ENCODE measurements at regions not wholly inside any gene's neighbourhood (a gene's known extent, or its start where the extent isn't known, plus 50 kb on each side); places are given as distances from the start of the nearest gene placed in this dataset.

DNA sequence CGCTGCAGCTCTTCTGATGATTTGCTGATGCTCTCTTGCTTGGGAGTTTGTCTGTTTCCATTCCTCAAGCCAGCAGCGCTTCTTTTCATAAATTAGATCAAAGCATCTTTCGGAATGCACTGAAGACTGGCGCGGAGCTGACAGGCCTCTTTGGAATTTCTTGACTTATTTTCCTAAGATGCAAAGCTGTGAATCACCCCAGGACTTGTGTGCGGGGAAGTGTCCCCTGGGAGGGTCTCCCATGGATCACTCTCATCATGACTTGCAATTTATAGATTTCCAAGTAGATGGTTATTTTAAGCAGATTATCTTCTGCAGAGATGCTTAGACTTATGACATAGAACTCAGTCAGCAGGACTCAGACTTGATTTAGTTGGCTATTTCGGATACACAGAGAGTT, 467.2 kb downstream of the TCERG1L start:
- DNase-seq (ENCODE audit: insufficient read length, low spot score) (no peak), FAIRE-seq (no peak)
- TF ChIP-seq, protein P1, sequence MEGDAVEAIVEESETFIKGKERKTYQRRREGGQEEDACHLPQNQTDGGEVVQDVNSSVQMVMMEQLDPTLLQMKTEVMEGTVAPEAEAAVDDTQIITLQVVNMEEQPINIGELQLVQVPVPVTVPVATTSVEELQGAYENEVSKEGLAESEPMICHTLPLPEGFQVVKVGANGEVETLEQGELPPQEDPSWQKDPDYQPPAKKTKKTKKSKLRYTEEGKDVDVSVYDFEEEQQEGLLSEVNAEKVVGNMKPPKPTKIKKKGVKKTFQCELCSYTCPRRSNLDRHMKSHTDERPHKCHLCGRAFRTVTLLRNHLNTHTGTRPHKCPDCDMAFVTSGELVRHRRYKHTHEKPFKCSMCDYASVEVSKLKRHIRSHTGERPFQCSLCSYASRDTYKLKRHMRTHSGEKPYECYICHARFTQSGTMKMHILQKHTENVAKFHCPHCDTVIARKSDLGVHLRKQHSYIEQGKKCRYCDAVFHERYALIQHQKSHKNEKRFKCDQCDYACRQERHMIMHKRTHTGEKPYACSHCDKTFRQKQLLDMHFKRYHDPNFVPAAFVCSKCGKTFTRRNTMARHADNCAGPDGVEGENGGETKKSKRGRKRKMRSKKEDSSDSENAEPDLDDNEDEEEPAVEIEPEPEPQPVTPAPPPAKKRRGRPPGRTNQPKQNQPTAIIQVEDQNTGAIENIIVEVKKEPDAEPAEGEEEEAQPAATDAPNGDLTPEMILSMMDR (IDR thresholded peaks at IDR 0.05; ENCODE audit: insufficient read depth, missing control alignments), result no peak

DNA sequence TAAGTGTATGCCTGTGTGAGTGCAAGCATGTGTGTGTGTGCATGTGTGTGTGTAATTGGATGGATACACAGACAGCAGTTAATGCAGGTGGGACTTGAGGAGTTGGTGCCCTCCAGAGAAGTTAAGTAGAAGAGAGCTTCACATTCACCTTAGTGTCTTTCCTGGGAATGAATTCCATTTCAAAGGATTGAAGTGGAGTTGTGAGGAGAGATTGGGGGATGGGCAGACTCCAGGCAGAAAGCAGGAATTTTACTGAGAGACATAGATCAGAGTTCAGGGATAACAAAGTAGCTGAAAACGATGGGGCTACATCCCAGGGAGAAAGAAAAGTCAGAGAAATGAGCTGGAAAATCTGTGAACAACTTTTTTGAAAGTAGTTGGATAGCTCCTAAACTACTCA, 464.4 kb downstream of the TCERG1L start:
- FAIRE-seq (no peak), DNase-seq (ENCODE audit: insufficient read length, low spot score) (no peak)
- TF ChIP-seq, protein P1 (IDR thresholded peaks at IDR 0.05; ENCODE audit: insufficient read depth, missing control alignments), result no peak

GRCh38 chr10:130848855-130849254, 462.7 kb downstream of the TCERG1L start:
- TF ChIP-seq, protein P1 (IDR thresholded peaks at IDR 0.05; ENCODE audit: insufficient read depth, missing control alignments), result no peak
- FAIRE-seq, result no peak
- no peak for DNase-seq (ENCODE audit: insufficient read length, low spot score)

DNA sequence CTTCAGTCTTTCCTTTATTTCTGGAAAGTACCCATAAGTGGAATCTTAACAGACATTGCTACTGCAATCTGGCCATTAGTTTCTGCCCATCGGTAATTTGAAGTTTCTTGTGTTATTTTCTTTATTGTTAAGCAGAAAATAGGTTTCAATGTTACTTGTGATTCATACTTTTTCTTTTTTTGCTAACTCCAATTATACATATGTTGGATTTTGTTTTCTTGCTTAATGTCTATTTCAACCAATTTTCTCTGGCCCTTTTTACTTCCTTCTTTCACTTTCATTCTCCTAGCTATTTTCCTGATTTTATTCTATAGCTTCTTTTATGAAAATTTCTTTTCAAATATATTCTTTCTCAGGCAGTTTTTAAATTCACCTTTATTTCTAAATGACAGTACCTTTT, 457.4 kb downstream of the TCERG1L start:
- no peak for DNase-seq (ENCODE audit: insufficient read length, low spot score)
- no peak for FAIRE-seq
- TF ChIP-seq, protein P1 (IDR thresholded peaks at IDR 0.05; ENCODE audit: insufficient read depth, missing control alignments), result no peak

GRCh38 chr10:130857631-130858295, 453.8 kb downstream of the TCERG1L start:
- no peak for FAIRE-seq
- TF ChIP-seq, protein P1 (IDR thresholded peaks at IDR 0.05; ENCODE audit: insufficient read depth, missing control alignments), result no peak

DNA sequence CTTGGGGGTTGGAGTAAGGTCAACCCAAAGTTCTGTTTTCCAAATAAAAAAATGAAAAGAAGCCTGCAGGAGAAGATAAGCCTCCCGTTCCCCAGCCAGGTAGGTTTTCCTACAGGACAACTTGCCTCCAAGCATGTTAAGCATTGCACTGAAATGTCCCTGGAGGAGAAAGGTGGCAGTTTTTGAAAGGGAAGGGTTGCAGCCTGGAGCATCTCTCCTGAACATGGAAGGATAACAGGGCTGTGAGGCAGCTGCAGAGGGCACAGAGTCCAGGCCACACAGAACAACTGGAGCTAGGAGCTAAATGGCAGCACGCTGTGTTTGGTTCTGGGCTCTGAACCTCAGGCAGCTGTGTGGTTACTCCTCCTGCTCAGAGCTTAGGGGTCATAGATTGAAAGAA, 452.9 kb downstream of the TCERG1L start:
- no peak for DNase-seq (ENCODE audit: insufficient read length, low spot score)
- no peak for FAIRE-seq
- TF ChIP-seq, protein P1 (IDR thresholded peaks at IDR 0.05; ENCODE audit: insufficient read depth, missing control alignments), result no peak

More at GRCh38 chr10:130857631-130858295, 453.8 kb downstream of the TCERG1L start:
- no peak for DNase-seq (ENCODE audit: insufficient read length, low spot score)

- TF ChIP-seq, protein P1 (IDR thresholded peaks at IDR 0.05; ENCODE audit: insufficient read depth, missing control alignments), result no peak
- no peak for DNase-seq (ENCODE audit: insufficient read length, low spot score)
- FAIRE-seq, result no peak
These were observed 452.1 kb downstream of the TCERG1L start for GRCh38 chr10:130859427-130859826.

All from D721Med (cell line).